Endothelial cell of umbilical vein (primary cell): ENCODE measurements at regions not wholly inside any gene's neighbourhood (a gene's known extent, or its start where the extent isn't known, plus 50 kb on each side); places are given as distances from the start of the nearest gene placed in this dataset.

ENCODE experiments used
- BruUV-seq: library from RNA; stranded (reverse); fragments of 400-500 nt; replicated peaks from 2 replicates; lab custom pipeline; 2021; lab: Mats Ljungman, UMichigan
- CTCF ChIA-PET: fragments of 300-600, 350-600 bp; sonication (Branson Sonifier 250); formaldehyde crosslinking; loops from one replicate; lab custom pipeline; 2021; ENCODE audit warnings: antibody characterized with exemption, inconsistent platforms; lab: Charles Lee
- POLR2A ChIA-PET: fragments of 300-600, 350-600 bp; sonication (Branson Sonifier 250); formaldehyde crosslinking; loops from one replicate; lab custom pipeline; 2021; ENCODE audit warnings: antibody characterized with exemption, inconsistent platforms; lab: Charles Lee
- DNase-seq: peaks from one replicate; pipeline ENCODE4 v3.0.0-alpha.2; 2011; ENCODE audit warnings: low read depth, low spot score
- FAIRE-seq: peaks from 2 replicates; lab custom pipeline; 2011; peaks lifted over from hg19 to GRCh38; lab: Jason Lieb, UNC
- H2AFZ ChIP-seq: 2 replicates; pipeline ENCODE4 v1.6.0; 2012; ENCODE audit warnings: low read depth, low read length, control low read depth, inconsistent platforms
- H3K27ac ChIP-seq: 2 replicates; pipeline ENCODE4 v1.5.1; 2011; ENCODE audit warnings: low read depth, mild to moderate bottlenecking, control low read depth, low read length, moderate library complexity; ENCODE audit not compliant: insufficient read depth
- H3K27me3 ChIP-seq, 2 experiments: 2 replicates each; pipeline versions ENCODE4 v1.6.0 to v1.6.1; 2011; ENCODE audit warnings: low read length in 2 of 2, mixed read lengths in 1 of 2; ENCODE audit not compliant: control insufficient read depth in 2 of 2, insufficient read depth in 2 of 2
- H3K36me3 ChIP-seq, 2 experiments: 2 replicates in 1 of 2; 3 replicates in 1 of 2; pipeline ENCODE4 v1.5.1; 2011; ENCODE audit warnings: low read length in 2 of 2, mild to moderate bottlenecking in 1 of 2, moderate library complexity in 1 of 2; ENCODE audit not compliant: control insufficient read depth in 2 of 2, insufficient read depth in 2 of 2; ENCODE audit errors: extremely low read depth in 1 of 2
- H3K4me1 ChIP-seq: 3 replicates; pipeline ENCODE4 v1.5.1; 2011; ENCODE audit warnings: mild to moderate bottlenecking, low read length; ENCODE audit not compliant: control insufficient read depth, insufficient read depth; ENCODE audit errors: extremely low read depth
- H3K4me2 ChIP-seq: 2 replicates; pipeline ENCODE4 v1.6.1; 2011; ENCODE audit warnings: low read length, control low read depth, mixed read lengths; ENCODE audit not compliant: insufficient read depth
- H3K4me3 ChIP-seq, 3 experiments: fragments of 200-600 bp in 1 of 3; sonication (generic), shearing (Covaris generic) in 1 of 3; replicated peaks in 1 of 3; 2 replicates each; pipeline ENCODE4 v1.5.1; 2011 to 2016; ENCODE audit warnings: control low read depth in 3 of 3, low read length in 3 of 3, mild to moderate bottlenecking in 2 of 3, inconsistent platforms in 1 of 3, low read depth in 1 of 3, moderate library complexity in 1 of 3; ENCODE audit not compliant: insufficient read depth in 1 of 3
- H3K79me2 ChIP-seq: 2 replicates; pipeline ENCODE4 v1.6.0; 2012; ENCODE audit warnings: low read length, inconsistent platforms; ENCODE audit not compliant: control insufficient read depth, insufficient read depth
- H3K9ac ChIP-seq: replicated peaks from 2 replicates; pipeline ENCODE3; 2011; ENCODE audit warnings: low read length, control low read depth; ENCODE audit not compliant: insufficient read depth; ENCODE audit errors: extremely low read depth
- H3K9me1 ChIP-seq: replicated peaks from 3 replicates; pipeline ENCODE4 v1.6.0; 2011; ENCODE audit warnings: mild to moderate bottlenecking, low read length; ENCODE audit not compliant: control insufficient read depth, insufficient read depth; ENCODE audit errors: extremely low read depth
- H3K9me3 ChIP-seq: replicated peaks from 2 replicates; pipeline ENCODE4 v1.5.1; 2012; ENCODE audit warnings: low read length, inconsistent platforms; ENCODE audit not compliant: control insufficient read depth, insufficient read depth
- H4K20me1 ChIP-seq: replicated peaks from 2 replicates; pipeline ENCODE3; 2011; ENCODE audit warnings: mild to moderate bottlenecking, low read length; ENCODE audit not compliant: control insufficient read depth, insufficient read depth; ENCODE audit errors: extremely low read depth
- CTCF ChIP-seq, 2 donors: IDR thresholded peaks; 1 replicate in 1 of 2; 2 replicates in 1 of 2; pipeline ENCODE4 v1.5.1; 2011; ENCODE audit warnings: low read length in 2 of 2, mild to moderate bottlenecking in 2 of 2, moderate library complexity in 2 of 2, control low read depth in 1 of 2, inconsistent platforms in 1 of 2, low read depth in 1 of 2; ENCODE audit not compliant: insufficient read depth in 1 of 2; ENCODE audit errors: extremely low read depth in 1 of 2
- EZH2 ChIP-seq: IDR thresholded peaks from 2 replicates; pipeline ENCODE4 v1.6.1; 2012; ENCODE audit warnings: borderline replicate concordance, low read depth, mild to moderate bottlenecking, moderate library complexity, low read length, inconsistent platforms; ENCODE audit not compliant: severe bottlenecking
- FOS ChIP-seq: IDR thresholded peaks from 2 replicates; pipeline ENCODE4 v1.6.1; 2011; ENCODE audit warnings: mild to moderate bottlenecking, low read length, moderate library complexity, borderline replicate concordance; ENCODE audit not compliant: insufficient read depth
- GATA2 ChIP-seq: IDR thresholded peaks from 2 replicates; pipeline ENCODE4 v1.7.0; 2011; ENCODE audit warnings: low read depth, mild to moderate bottlenecking, moderate library complexity, mixed read lengths, low read length; ENCODE audit not compliant: insufficient read length, insufficient read depth
- JUN ChIP-seq: IDR thresholded peaks from 2 replicates; pipeline ENCODE4 v1.6.1; 2011; ENCODE audit warnings: borderline replicate concordance, low read depth; ENCODE audit not compliant: insufficient read length, insufficient read depth
- MAX ChIP-seq: IDR thresholded peaks from 2 replicates; pipeline ENCODE4 v1.6.1; 2011; ENCODE audit not compliant: insufficient read depth, insufficient read length
- MYC ChIP-seq: IDR thresholded peaks from one replicate; pipeline ENCODE4 v1.6.1; 2011; ENCODE audit warnings: mild to moderate bottlenecking, low read depth, low read length
- POLR2A ChIP-seq: IDR thresholded peaks from 2 replicates; pipeline ENCODE4 v1.6.1; 2012; ENCODE audit warnings: low read depth, mild to moderate bottlenecking, control low read depth, low read length
- POLR2AphosphoS5 ChIP-seq: IDR thresholded peaks from 2 replicates; pipeline ENCODE4 v1.6.1; 2012; ENCODE audit warnings: low read depth, mild to moderate bottlenecking, control low read depth, low read length, moderate library complexity; ENCODE audit not compliant: insufficient read depth
- dilution Hi-C: fragments of 300-500 bp; cut with MboI; formaldehyde crosslinking; loops from one replicate; pipeline ENCODE4 v1.15.0; 2019; ENCODE audit warnings: low sequenced_read_pairs; ENCODE audit not compliant: extremely low pct_ligation_motif_present
- intact Hi-C: fragments of 100-400 bp; cut with micrococcal nuclease; formaldehyde crosslinking; loops from one replicate; pipeline ENCODE4 v1.10.0; 2022

- no peaks in the 10 kb centered on the region for H4K20me1 ChIP-seq
- no peak overlapping the region for H3K27ac ChIP-seq
- dilution Hi-C loops, result no loop called here
- no peak for FAIRE-seq
- no peak overlapping the region for H2AFZ ChIP-seq
- no peaks in the 10 kb centered on the region for H3K9me1 ChIP-seq
- no peak for DNase-seq
- H3K79me2 ChIP-seq, result no peaks in the 10 kb centered on the region
- no TSS peak for BruUV-seq
- H3K9me3 ChIP-seq, result no peaks in the 10 kb centered on the region
- H3K4me2 ChIP-seq, result no peak overlapping the region
- no peaks in the 10 kb centered on the region for H3K4me1 ChIP-seq
- peaks cover 0 to 1% of the 10 kb centered on the region in 2 experiments for H3K27me3 ChIP-seq
- intact Hi-C loops, result no loop called here
- H3K9ac ChIP-seq, result no peak overlapping the region
- TF ChIP-seq FOS (no peak), POLR2A (no peak), MAX (no peak), POLR2AphosphoS5 (no peak), JUN (no peak), CTCF (IDR thresholded peaks at IDR 0.05; ENCODE audit: extremely low read depth in 1 of 2, insufficient read depth in 1 of 2, low read depth in 1 of 2, low read length in 2 of 2) (no peak), GATA2 (no peak), EZH2 (no peak), MYC (no peak)
- CTCF ChIA-PET, result interaction anchor here (0.9 to 1.7 kb wide), 3 partner anchors 19 to 24 kb away, joined by 3 to 4 read pairs (median 3); no protein-coding TSS in a partner anchor
- H3K36me3 ChIP-seq, result no peaks in the 10 kb centered on the region
- H3K4me3 ChIP-seq, result no peak overlapping the region
- POLR2A ChIA-PET, result no interaction called here
These were observed 299.8 kb upstream of the NEBL start for GRCh38 chr10:21196822-21197395.
